IMR-90 (cell line): ENCODE measurements at regions not wholly inside any gene's neighbourhood (a gene's known extent, or its start where the extent isn't known, plus 50 kb on each side); places are given as distances from the start of the nearest gene placed in this dataset.

Experiments
- ATAC-seq: fragments of 200-7000 bp; cut with Tn5 transposase; 2 replicates; pipeline ENCODE4 v1.9.1; 2020; ENCODE audit warnings: low read depth, mild to moderate bottlenecking, moderate library complexity
- BruUV-seq: library from RNA; stranded (reverse); fragments of 400-500 nt; replicated peaks from 2 replicates; lab custom pipeline; 2021; lab: Mats Ljungman, UMichigan
- CTCF ChIA-PET: fragments of 300-600 bp; formaldehyde crosslinking; extraction: SDS; loops from one replicate; lab custom pipeline; 2021; ENCODE audit warnings: antibody characterized with exemption; lab: Yijun Ruan, JAX
- POLR2A ChIA-PET: fragments of 300-600 bp; sonication (Branson Sonifier 250); formaldehyde crosslinking; loops from one replicate; lab custom pipeline; 2022; ENCODE audit warnings: antibody characterized with exemption; ENCODE audit not compliant: unreplicated experiment; lab: Charles Lee
- DNase-seq: peaks from one replicate; pipeline ENCODE4 v3.0.0; 2013
- H2AFZ ChIP-seq: replicated peaks from 2 replicates; pipeline ENCODE3; 2013; ENCODE audit warnings: low read length, mild to moderate bottlenecking; ENCODE audit not compliant: poor library complexity
- H2AK5ac ChIP-seq: 2 replicates; pipeline ENCODE4 v1.6.1; 2013; ENCODE audit warnings: low read depth, low read length, inconsistent platforms
- H2AK9ac ChIP-seq: replicated peaks from 2 replicates; pipeline ENCODE3; 2013; ENCODE audit warnings: mild to moderate bottlenecking, low read depth, low read length, moderate library complexity; ENCODE audit not compliant: poor library complexity
- H2BK120ac ChIP-seq: 2 replicates; pipeline ENCODE4 v1.6.1; 2013; ENCODE audit warnings: low read depth, low read length, inconsistent platforms
- H2BK15ac ChIP-seq: 3 replicates; pipeline ENCODE4 v1.6.1; 2013; ENCODE audit warnings: low read depth, low read length, inconsistent platforms
- H2BK20ac ChIP-seq: 2 replicates; pipeline ENCODE4 v1.6.1; 2013; ENCODE audit warnings: low read depth, mild to moderate bottlenecking, inconsistent platforms, low read length, moderate library complexity
- H2BK5ac ChIP-seq: 2 replicates; pipeline ENCODE4 v1.6.1; 2013; ENCODE audit warnings: mild to moderate bottlenecking, low read depth, low read length, inconsistent platforms; ENCODE audit not compliant: poor library complexity, severe bottlenecking
- H3K14ac ChIP-seq: replicated peaks from 2 replicates; pipeline ENCODE4 v1.6.1; 2013; ENCODE audit warnings: low read depth, low read length, inconsistent platforms
- H3K18ac ChIP-seq: 2 replicates; pipeline ENCODE4 v1.6.1; 2013; ENCODE audit warnings: low read depth, low read length, control low read depth
- H3K23ac ChIP-seq: 2 replicates; pipeline ENCODE4 v1.6.1; 2013; ENCODE audit warnings: low read depth, low read length, inconsistent platforms
- H3K27ac ChIP-seq: 2 replicates; pipeline ENCODE4 v1.5.1; 2013; ENCODE audit warnings: mild to moderate bottlenecking, control low read depth, low read length; ENCODE audit not compliant: insufficient read depth
- H3K27me3 ChIP-seq: 2 replicates; pipeline ENCODE4 v1.6.1; 2013; ENCODE audit warnings: low read length; ENCODE audit not compliant: control insufficient read depth, insufficient read depth
- H3K36me3 ChIP-seq: 2 replicates; pipeline ENCODE4 v1.6.1; 2013; ENCODE audit warnings: low read length, mixed read lengths; ENCODE audit not compliant: control insufficient read depth, insufficient read depth
- H3K4ac ChIP-seq: 2 replicates; pipeline ENCODE4 v1.6.1; 2013; ENCODE audit warnings: low read depth, low read length, inconsistent platforms
- H3K4me1 ChIP-seq: 2 replicates; pipeline ENCODE4 v1.6.1; 2013; ENCODE audit warnings: low read length, mixed read lengths; ENCODE audit not compliant: control insufficient read depth, insufficient read depth
- H3K4me2 ChIP-seq: 2 replicates; pipeline ENCODE4 v1.6.1; 2013; ENCODE audit warnings: low read depth, mild to moderate bottlenecking, control low read depth, low read length, moderate library complexity
- H3K4me3 ChIP-seq: 2 replicates; pipeline ENCODE4 v1.5.1; 2013; ENCODE audit warnings: low read depth, mild to moderate bottlenecking, control low read depth, low read length, moderate library complexity; ENCODE audit not compliant: insufficient read depth
- H3K56ac ChIP-seq: 2 replicates; pipeline ENCODE4 v1.6.1; 2013; ENCODE audit warnings: low read length, inconsistent platforms; ENCODE audit not compliant: insufficient read depth; ENCODE audit errors: extremely low read depth
- H3K79me1 ChIP-seq, 2 experiments: 2 replicates each; pipeline ENCODE4 v1.6.1; 2013; ENCODE audit warnings: low read length in 2 of 2, inconsistent platforms in 1 of 2, low read depth in 1 of 2
- H3K9ac ChIP-seq: 2 replicates; pipeline ENCODE4 v1.6.1; 2013; ENCODE audit warnings: low read depth, low read length, control low read depth
- H3K9me1 ChIP-seq: 2 replicates; pipeline ENCODE4 v1.6.1; 2013; ENCODE audit warnings: low read length, inconsistent platforms; ENCODE audit not compliant: insufficient read depth
- H3K9me3 ChIP-seq: 2 replicates; pipeline ENCODE4 v1.6.1; 2013; ENCODE audit warnings: low read length; ENCODE audit not compliant: control insufficient read depth, insufficient read depth
- H4K20me1 ChIP-seq: 2 replicates; pipeline ENCODE4 v1.6.1; 2013; ENCODE audit warnings: low read length, inconsistent platforms; ENCODE audit not compliant: insufficient read depth
- H4K5ac ChIP-seq: 2 replicates; pipeline ENCODE4 v1.6.1; 2013; ENCODE audit warnings: mild to moderate bottlenecking, low read depth, low read length, control low read depth
- H4K8ac ChIP-seq, 2 experiments: 2 replicates each; pipeline ENCODE4 v1.6.1; 2013; ENCODE audit warnings: low read depth in 2 of 2, low read length in 2 of 2, control low read depth in 1 of 2, inconsistent platforms in 1 of 2
- H4K91ac ChIP-seq: 2 replicates; pipeline ENCODE4 v1.6.1; 2013; ENCODE audit warnings: low read depth, low read length, inconsistent platforms; ENCODE audit not compliant: insufficient read depth
- POLR2A ChIP-seq: IDR thresholded peaks from 2 replicates; pipeline ENCODE4 v1.6.1; 2012; ENCODE audit warnings: mild to moderate bottlenecking, low read depth, low read length
- dilution Hi-C: fragments of 300-500 bp; cut with HindIII; formaldehyde crosslinking; loops from one replicate; pipeline ENCODE4 v1.14.3; 2018; ENCODE audit warnings: low sequenced_read_pairs; ENCODE audit not compliant: unreplicated experiment
- in situ Hi-C: fragments of 300-500 bp; cut with MboI; formaldehyde crosslinking; loops from 3 replicates; pipeline ENCODE4 v1.14.3; 2019; ENCODE audit warnings: low sequenced_read_pairs, inconsistent platforms, mixed read lengths
- intact Hi-C: fragments of 100-400 bp; cut with micrococcal nuclease; formaldehyde crosslinking; loops from 2 replicates; pipeline ENCODE4 v1.10.0; 2022

- no peak overlapping the region for H2BK20ac ChIP-seq
- H3K9me1 ChIP-seq: no peaks in the 10 kb centered on the region
- no peak overlapping the region for H2AK9ac ChIP-seq
- H4K8ac ChIP-seq: no peak overlapping the region
- no peak overlapping the region for H2AFZ ChIP-seq
- H3K4ac ChIP-seq: no peak overlapping the region
- in situ Hi-C loops: no loop called here
- no peak for DNase-seq
- H4K91ac ChIP-seq: no peak overlapping the region
- no peak overlapping the region for H3K27ac ChIP-seq
- no peak overlapping the region for H3K23ac ChIP-seq
- H3K4me1 ChIP-seq: no peaks in the 10 kb centered on the region
- H2BK15ac ChIP-seq: no peak overlapping the region
- H3K27me3 ChIP-seq: no peaks in the 10 kb centered on the region
- H3K18ac ChIP-seq: no peak overlapping the region
- H2AK5ac ChIP-seq: no peak overlapping the region
- no TSS peak for BruUV-seq
- no peak overlapping the region for H3K9ac ChIP-seq
- ChIA-PET POLR2A (no interaction called here), CTCF (no interaction called here)
- dilution Hi-C loops: no loop called here
- no peak overlapping the region for H3K4me3 ChIP-seq
- no peak overlapping the region for H2BK5ac ChIP-seq
- H2BK120ac ChIP-seq: no peak overlapping the region
- no peak overlapping the region for H3K14ac ChIP-seq
- no peak overlapping the region for H3K56ac ChIP-seq
- intact Hi-C loops: no loop called here
- ATAC-seq: no peak
- no peaks in the 10 kb centered on the region for H3K9me3 ChIP-seq
- H3K79me1 ChIP-seq: no peaks in the 10 kb centered on the region
- no peak overlapping the region for H3K4me2 ChIP-seq
- H4K20me1 ChIP-seq: no peaks in the 10 kb centered on the region
- H4K5ac ChIP-seq: no peak overlapping the region
- TF ChIP-seq POLR2A: no peak
- no peaks in the 10 kb centered on the region for H3K36me3 ChIP-seq
These were observed 277.2 kb upstream of the ARHGEF26 start for GRCh38 chr3:153843994-153844393.
